ENCODE measurements at regions not wholly inside any gene's neighbourhood (a gene's known extent, or its start where the extent isn't known, plus 50 kb on each side); places are given as distances from the start of the nearest gene placed in this dataset.

DNA sequence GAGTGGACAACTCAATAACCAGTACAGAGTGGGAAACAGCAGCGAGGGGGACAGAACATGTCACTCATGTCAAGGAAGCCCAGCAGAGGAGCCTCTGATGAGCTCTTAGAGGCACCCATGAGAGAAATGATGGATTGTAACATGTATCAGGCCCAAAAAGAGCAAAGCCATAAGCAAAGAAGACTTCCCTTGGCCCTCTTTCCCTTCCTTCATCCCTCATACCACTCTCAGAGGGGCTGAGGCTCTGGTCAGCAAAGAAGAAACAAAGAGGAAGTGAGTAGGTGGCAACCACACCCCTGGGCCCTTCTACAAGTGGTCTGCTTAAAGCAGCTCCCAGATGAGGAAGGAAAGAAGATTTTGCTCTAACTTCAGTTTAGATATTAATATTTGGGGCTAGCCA, 112.8 kb downstream of the CDC42EP3 start:
- TF ChIP-seq, protein P1, sequence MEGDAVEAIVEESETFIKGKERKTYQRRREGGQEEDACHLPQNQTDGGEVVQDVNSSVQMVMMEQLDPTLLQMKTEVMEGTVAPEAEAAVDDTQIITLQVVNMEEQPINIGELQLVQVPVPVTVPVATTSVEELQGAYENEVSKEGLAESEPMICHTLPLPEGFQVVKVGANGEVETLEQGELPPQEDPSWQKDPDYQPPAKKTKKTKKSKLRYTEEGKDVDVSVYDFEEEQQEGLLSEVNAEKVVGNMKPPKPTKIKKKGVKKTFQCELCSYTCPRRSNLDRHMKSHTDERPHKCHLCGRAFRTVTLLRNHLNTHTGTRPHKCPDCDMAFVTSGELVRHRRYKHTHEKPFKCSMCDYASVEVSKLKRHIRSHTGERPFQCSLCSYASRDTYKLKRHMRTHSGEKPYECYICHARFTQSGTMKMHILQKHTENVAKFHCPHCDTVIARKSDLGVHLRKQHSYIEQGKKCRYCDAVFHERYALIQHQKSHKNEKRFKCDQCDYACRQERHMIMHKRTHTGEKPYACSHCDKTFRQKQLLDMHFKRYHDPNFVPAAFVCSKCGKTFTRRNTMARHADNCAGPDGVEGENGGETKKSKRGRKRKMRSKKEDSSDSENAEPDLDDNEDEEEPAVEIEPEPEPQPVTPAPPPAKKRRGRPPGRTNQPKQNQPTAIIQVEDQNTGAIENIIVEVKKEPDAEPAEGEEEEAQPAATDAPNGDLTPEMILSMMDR (IDR thresholded peaks at IDR 0.05; ENCODE audit: low read depth, low read length) = no peak

DNA sequence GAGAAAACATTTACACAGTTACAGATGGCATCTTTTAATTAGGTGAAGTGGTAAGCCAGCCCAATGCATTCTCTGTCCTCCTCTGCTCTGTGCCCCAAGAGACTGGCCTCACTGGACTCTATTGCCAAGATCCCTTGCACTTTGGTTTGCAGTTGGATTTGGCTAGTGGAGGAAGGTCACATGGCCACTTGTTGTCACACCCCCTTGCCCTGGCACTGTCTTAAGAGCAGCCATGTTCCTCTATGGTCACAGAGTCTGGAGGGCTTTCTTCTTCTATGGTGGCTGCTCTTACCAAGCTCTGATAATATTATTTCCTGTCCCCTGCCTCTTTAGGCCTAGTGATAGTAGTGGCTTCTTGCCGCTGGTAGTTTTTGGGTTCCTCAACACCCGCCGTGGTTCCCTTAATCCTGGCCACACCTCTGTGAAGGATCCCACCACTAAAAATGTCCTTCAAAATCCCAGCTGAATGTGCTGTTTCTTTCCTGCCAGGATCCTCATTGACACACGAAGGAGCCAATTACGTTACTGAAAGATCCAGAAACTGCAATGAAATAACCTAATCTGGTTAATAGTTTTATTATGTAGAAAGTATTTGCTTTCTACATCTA, 111.1 kb downstream of the CDC42EP3 start:
- DNase-seq (ENCODE audit: extremely low read depth, low read depth) = no peak
- TF ChIP-seq, protein P1 (IDR thresholded peaks at IDR 0.05; ENCODE audit: low read depth, low read length) = no peak

More for the DNA sequence above, 112.8 kb downstream of the CDC42EP3 start:
- no peak for DNase-seq (ENCODE audit: extremely low read depth, low read depth)

DNA sequence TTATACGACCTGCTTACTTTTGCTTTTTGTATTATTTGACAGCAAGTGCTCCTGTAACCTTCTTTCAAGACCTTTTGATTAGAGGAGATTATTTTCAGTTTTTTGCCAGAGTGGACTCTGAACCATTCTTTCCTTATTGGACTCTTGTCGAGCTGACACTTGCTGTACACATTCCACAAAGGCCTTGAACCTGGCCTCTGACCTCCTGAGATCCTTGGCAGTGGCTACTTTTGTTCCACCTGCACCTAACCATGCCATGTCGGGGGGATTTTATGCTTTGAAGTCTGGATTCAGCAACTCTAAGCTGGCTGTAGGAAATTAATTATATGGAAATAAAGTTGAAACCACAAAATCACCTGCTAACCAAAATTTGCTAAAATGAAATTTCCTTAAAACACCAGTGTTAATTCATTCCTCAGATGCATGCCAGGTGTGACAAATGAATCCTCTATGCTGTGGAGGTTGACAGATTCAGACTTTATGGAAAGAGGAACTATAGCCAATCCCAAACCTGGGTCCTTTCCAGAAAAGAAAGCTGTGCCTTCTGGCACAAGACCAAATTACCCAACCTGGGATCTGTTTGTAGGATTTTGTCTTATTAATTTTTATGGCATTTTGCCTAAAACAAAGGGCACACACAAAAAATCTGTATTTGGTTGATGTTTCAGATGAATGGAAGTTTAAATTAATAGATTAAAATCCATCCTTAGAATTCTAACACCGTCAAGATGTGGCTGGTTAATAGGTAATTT, 110.4 kb downstream of the CDC42EP3 start:
- TF ChIP-seq, protein P1 (IDR thresholded peaks at IDR 0.05; ENCODE audit: low read depth, low read length) = no peak
- no peak for DNase-seq (ENCODE audit: extremely low read depth, low read depth)

DNA sequence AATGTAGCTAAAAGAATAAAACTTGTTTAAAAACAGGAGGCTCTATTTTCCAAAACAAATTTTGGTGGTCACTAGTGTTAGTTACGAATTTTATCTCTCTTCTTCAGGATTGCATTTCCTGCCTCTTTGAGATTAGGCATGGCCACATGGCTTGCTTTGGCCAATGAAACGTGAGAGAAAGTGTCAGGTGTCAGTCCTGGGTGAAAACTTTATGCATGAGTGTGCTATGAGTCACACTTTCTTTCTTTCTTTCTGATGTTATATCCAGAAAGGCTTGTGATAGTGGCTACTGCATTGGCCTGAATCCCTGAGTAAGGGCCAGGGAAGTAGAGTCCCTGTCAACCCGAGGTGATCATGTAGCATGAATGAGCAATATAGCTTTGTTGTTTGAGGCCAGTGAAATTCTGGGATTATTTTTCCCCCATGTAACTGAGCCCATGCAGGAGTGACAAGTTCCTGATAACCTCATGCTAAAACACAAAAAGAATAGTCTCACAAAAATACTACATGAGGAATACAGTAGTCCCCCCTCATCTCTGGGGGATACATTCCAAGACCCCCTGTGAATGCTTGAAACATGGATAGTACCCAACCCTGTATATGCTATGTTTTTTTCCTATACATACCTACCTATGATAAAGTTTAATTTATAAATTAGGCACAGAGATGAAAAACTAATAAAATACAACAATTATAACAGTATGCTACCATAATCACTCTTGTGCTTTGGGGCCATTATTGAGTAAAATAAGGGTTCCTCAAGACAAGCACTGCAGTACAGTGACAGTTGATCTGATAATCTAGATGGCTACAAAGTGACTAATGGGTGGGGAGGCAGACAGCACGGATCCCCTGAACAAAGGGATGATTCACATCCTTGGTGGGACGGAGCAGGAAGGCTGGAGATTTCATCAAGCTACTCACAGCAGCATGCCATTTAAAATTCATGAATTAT, 109.5 kb downstream of the CDC42EP3 start:
- no peak for DNase-seq (ENCODE audit: extremely low read depth, low read depth)
- TF ChIP-seq, protein P1 (IDR thresholded peaks at IDR 0.05; ENCODE audit: low read depth, low read length) = no peak

DNA sequence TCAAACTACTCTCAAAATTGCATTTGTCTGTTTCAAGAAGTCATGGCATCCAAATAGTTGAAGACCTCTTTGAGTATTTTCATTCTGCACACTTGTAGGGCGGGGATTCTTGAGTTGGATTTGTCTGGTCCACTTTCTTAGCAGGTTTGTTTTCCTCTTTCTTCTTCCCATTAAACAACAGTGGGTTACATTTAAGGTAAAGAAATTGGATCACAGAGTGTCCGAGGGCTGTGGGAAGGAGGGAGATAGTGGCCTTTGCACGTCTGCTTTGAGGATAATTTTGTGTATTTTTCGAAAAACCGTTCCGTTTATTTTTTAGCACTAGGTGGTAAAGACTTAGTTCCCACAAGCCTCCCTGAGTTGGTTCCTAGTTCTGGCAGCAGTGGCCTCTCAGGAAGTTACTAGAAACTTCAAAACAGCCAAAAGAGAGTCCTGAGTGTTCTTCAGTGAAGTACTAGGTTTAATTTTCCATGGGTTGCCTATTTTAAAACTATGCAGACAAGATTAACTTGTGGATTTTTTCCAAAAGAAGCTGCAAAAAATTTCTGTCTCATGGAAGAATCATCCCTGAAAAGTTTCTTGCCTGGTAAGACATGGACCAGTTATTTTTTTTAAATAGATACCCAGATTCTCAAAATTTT, 107.9 kb downstream of the CDC42EP3 start:
- TF ChIP-seq, protein P1 (IDR thresholded peaks at IDR 0.05; ENCODE audit: low read depth, low read length) = no peak
- DNase-seq (ENCODE audit: extremely low read depth, low read depth) = no peak

DNA sequence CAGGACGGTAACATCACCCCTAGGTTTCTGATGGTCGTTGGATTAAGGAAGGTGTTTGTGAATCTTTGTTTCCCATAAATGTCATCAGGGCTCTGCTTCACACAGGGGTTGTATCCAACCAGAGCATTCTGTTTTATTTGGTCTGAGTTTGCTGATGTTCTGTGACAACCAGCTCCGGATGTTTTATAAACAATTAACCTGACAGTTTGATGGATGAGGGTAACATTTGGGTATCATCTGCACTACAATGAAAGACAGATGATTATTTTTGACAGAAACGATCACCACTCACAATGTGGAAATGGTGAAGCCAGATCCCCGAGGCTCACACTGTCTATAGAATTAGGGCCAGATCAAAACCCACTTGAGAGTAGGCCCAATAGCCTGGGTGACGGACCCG, 107.1 kb downstream of the CDC42EP3 start:
- DNase-seq (ENCODE audit: extremely low read depth, low read depth) = no peak
- TF ChIP-seq, protein P1 (IDR thresholded peaks at IDR 0.05; ENCODE audit: low read depth, low read length) = no peak

All from AG09319 (cell line).